GM10266 (cell line): ENCODE measurements at regions not wholly inside any gene's neighbourhood (a gene's known extent, or its start where the extent isn't known, plus 50 kb on each side); places are given as distances from the start of the nearest gene placed in this dataset.

Source experiments
- DNase-seq: peaks from one replicate; pipeline ENCODE4 v3.0.0; 2012; ENCODE audit errors: extremely low spot score
- CTCF ChIP-seq: IDR thresholded peaks from 2 replicates; pipeline ENCODE4 v1.5.1; 2012; ENCODE audit warnings: mild to moderate bottlenecking, low read depth; ENCODE audit not compliant: control insufficient read depth, insufficient read depth; ENCODE audit errors: missing control alignments

GRCh38 chr9:118324706-118325105, 620.5 kb downstream of the TLR4 start:
- DNase-seq = no peak
- no peak for TF ChIP-seq CTCF

GRCh38 chr9:118325757-118326156, 621.6 kb downstream of the TLR4 start:
- TF ChIP-seq CTCF = no peak

GRCh38 chr9:118326326-118326725, 622.1 kb downstream of the TLR4 start:
- no peak for DNase-seq
- no peak for TF ChIP-seq CTCF

More at GRCh38 chr9:118325757-118326156, 621.6 kb downstream of the TLR4 start:
- no peak for DNase-seq

GRCh38 chr9:118330191-118330986, 626.2 kb downstream of the TLR4 start:
- no peak for TF ChIP-seq CTCF
- DNase-seq = no peak

GRCh38 chr9:118331622-118332045, 627.4 kb downstream of the TLR4 start:
- DNase-seq = no peak
- TF ChIP-seq CTCF = no peak

- DNase-seq = no peak
- TF ChIP-seq CTCF = no peak
Measured at GRCh38 chr9:118336250-118336942, 632.2 kb downstream of the TLR4 start.

- DNase-seq = no peak
- no peak for TF ChIP-seq CTCF
Measured at GRCh38 chr9:118336943-118337330, 632.7 kb downstream of the TLR4 start.
